ENCODE measurements at regions not wholly inside any gene's neighbourhood (a gene's known extent, or its start where the extent isn't known, plus 50 kb on each side); places are given as distances from the start of the nearest gene placed in this dataset.

GRCh38 chr7:81846398-81846797 is 76.6 kb upstream of the HGF start:
- TF ChIP-seq TAF1 (IDR thresholded peaks at IDR 0.05; ENCODE audit: borderline replicate concordance, insufficient read depth, low read length) (no peak), FOXP2 (optimal IDR thresholded peaks at IDR 0.05; ENCODE audit: borderline replicate concordance, extremely low read depth, extremely low read length, insufficient read depth) (peak; percentile 98), POLR2AphosphoS5 (IDR thresholded peaks at IDR 0.05; ENCODE audit: low read depth, low read length) (no peak), REST (IDR thresholded peaks at IDR 0.05; ENCODE audit: insufficient read depth in 1 of 2, low read depth in 2 of 2, low read length in 2 of 2) (no peak)
